ENCODE measurements at regions not wholly inside any gene's neighbourhood (a gene's known extent, or its start where the extent isn't known, plus 50 kb on each side); places are given as distances from the start of the nearest gene placed in this dataset.
"Not testable (repeated sequence)": the region's sequence is repeated elsewhere in the genome, so short reads cannot be mapped to it uniquely, and the experiment has no call there.

GRCh38 chr12:61188801-61189595 lies 1071.2 kb upstream of the USP15 start:
- no peaks in the 10 kb centered on the region for H3K36me3 ChIP-seq (ENCODE audit: control insufficient read depth, insufficient read depth, low read length)
- H3K4me3 ChIP-seq (ENCODE audit: low read depth, low read length) = no peak overlapping the region

GRCh38 chr12:61213646-61214045 lies 1046.6 kb upstream of the USP15 start:
- H3K4me1 ChIP-seq (ENCODE audit: control insufficient read depth, insufficient read depth, low read length) = no peaks in the 10 kb centered on the region
- 96% methylated on average over 3 of the region's 3 CpGs for WGBS (ENCODE audit: insufficient coverage)
- H3K9me3 ChIP-seq (ENCODE audit: control insufficient read depth, insufficient read depth, low read length) = no peaks in the 10 kb centered on the region
- H3K4me3 ChIP-seq (ENCODE audit: low read depth, low read length) = no peak overlapping the region
- no peaks in the 10 kb centered on the region for H3K27me3 ChIP-seq (ENCODE audit: control insufficient read depth, insufficient read depth, low read length)
- DNase-seq (ENCODE audit: low read depth in 4 of 6, low spot score in 6 of 6) = no peak
- no peak overlapping the region for H3K27ac ChIP-seq (ENCODE audit: low read depth, low read length)
- no peaks in the 10 kb centered on the region for H3K36me3 ChIP-seq (ENCODE audit: control insufficient read depth, insufficient read depth, low read length)

More at GRCh38 chr12:61188801-61189595, 1071.2 kb upstream of the USP15 start:
- H3K27me3 ChIP-seq (ENCODE audit: control insufficient read depth, insufficient read depth, low read length) = no peaks in the 10 kb centered on the region
- DNase-seq (ENCODE audit: low read depth in 4 of 6, low spot score in 6 of 6) = peak in 1 of 6 donors; percentile 8
- no peak overlapping the region for H3K27ac ChIP-seq (ENCODE audit: low read depth, low read length)
- WGBS (ENCODE audit: insufficient coverage) = 84% methylated on average over 15 of the region's 18 CpGs
- no peaks in the 10 kb centered on the region for H3K9me3 ChIP-seq (ENCODE audit: control insufficient read depth, insufficient read depth, low read length)
- no peaks in the 10 kb centered on the region for H3K4me1 ChIP-seq (ENCODE audit: control insufficient read depth, insufficient read depth, low read length)

- DNase-seq (ENCODE audit: low read depth in 4 of 6, low spot score in 6 of 6) = no peak
- 100% methylated on average over 2 of the region's 4 CpGs for WGBS (ENCODE audit: insufficient coverage)
- no peaks in the 10 kb centered on the region for H3K4me1 ChIP-seq (ENCODE audit: control insufficient read depth, insufficient read depth, low read length)
- no peaks in the 10 kb centered on the region for H3K27me3 ChIP-seq (ENCODE audit: control insufficient read depth, insufficient read depth, low read length)
- H3K9me3 ChIP-seq (ENCODE audit: control insufficient read depth, insufficient read depth, low read length) = no peaks in the 10 kb centered on the region
- no peak overlapping the region for H3K27ac ChIP-seq (ENCODE audit: low read depth, low read length)
- no peak overlapping the region for H3K4me3 ChIP-seq (ENCODE audit: low read depth, low read length)
- H3K36me3 ChIP-seq (ENCODE audit: control insufficient read depth, insufficient read depth, low read length) = no peaks in the 10 kb centered on the region
Observed at GRCh38 chr12:61220337-61220736, 1039.9 kb upstream of the USP15 start.

- no peaks in the 10 kb centered on the region for H3K27me3 ChIP-seq (ENCODE audit: control insufficient read depth, insufficient read depth, low read length)
- DNase-seq (ENCODE audit: low read depth in 4 of 6, low spot score in 6 of 6) = peak in 1 of 6 donors; percentile 3
- H3K4me1 ChIP-seq (ENCODE audit: control insufficient read depth, insufficient read depth, low read length) = no peaks in the 10 kb centered on the region
- H3K36me3 ChIP-seq (ENCODE audit: control insufficient read depth, insufficient read depth, low read length) = no peaks in the 10 kb centered on the region
- WGBS (ENCODE audit: insufficient coverage) = 100% methylated on average over 1 of the region's 5 CpGs
- H3K27ac ChIP-seq (ENCODE audit: low read depth, low read length) = no peak overlapping the region
- no peaks in the 10 kb centered on the region for H3K9me3 ChIP-seq (ENCODE audit: control insufficient read depth, insufficient read depth, low read length)
- H3K4me3 ChIP-seq (ENCODE audit: low read depth, low read length) = no peak overlapping the region
Observed at GRCh38 chr12:61232040-61232439, 1028.2 kb upstream of the USP15 start.

GRCh38 chr12:61250303-61250702 lies 1009.9 kb upstream of the USP15 start:
- H3K27ac ChIP-seq (ENCODE audit: low read depth, low read length) = no peak overlapping the region
- no CpG with 5 or more reads among the region's 2 CpGs for WGBS (ENCODE audit: insufficient coverage)
- H3K36me3 ChIP-seq (ENCODE audit: control insufficient read depth, insufficient read depth, low read length) = no peaks in the 10 kb centered on the region
- no peaks in the 10 kb centered on the region for H3K4me1 ChIP-seq (ENCODE audit: control insufficient read depth, insufficient read depth, low read length)
- H3K4me3 ChIP-seq (ENCODE audit: low read depth, low read length) = no peak overlapping the region
- no peak for DNase-seq (ENCODE audit: low read depth in 4 of 6, low spot score in 6 of 6)
- no peaks in the 10 kb centered on the region for H3K27me3 ChIP-seq (ENCODE audit: control insufficient read depth, insufficient read depth, low read length)
- peaks cover 5% of the 10 kb centered on the region for H3K9me3 ChIP-seq (ENCODE audit: control insufficient read depth, insufficient read depth, low read length)

GRCh38 chr12:61251076-61251475 lies 1009.1 kb upstream of the USP15 start:
- Histone ChIP-seq H3K9me3 (ENCODE audit: control insufficient read depth, insufficient read depth, low read length) (peaks cover 5% of the 10 kb centered on the region), H3K27ac (ENCODE audit: low read depth, low read length) (no peak overlapping the region), H3K27me3 (ENCODE audit: control insufficient read depth, insufficient read depth, low read length) (no peaks in the 10 kb centered on the region), H3K4me1 (ENCODE audit: control insufficient read depth, insufficient read depth, low read length) (no peaks in the 10 kb centered on the region), H3K4me3 (ENCODE audit: low read depth, low read length) (no peak overlapping the region), H3K36me3 (ENCODE audit: control insufficient read depth, insufficient read depth, low read length) (no peaks in the 10 kb centered on the region)
- WGBS (ENCODE audit: insufficient coverage) = 85% methylated on average over 2 of the region's 3 CpGs
- DNase-seq (ENCODE audit: low read depth in 4 of 6, low spot score in 6 of 6) = no peak

- Histone ChIP-seq H3K9me3 (ENCODE audit: control insufficient read depth, insufficient read depth, low read length) (no peaks in the 10 kb centered on the region), H3K27me3 (ENCODE audit: control insufficient read depth, insufficient read depth, low read length) (no peaks in the 10 kb centered on the region), H3K27ac (ENCODE audit: low read depth, low read length) (no peak overlapping the region), H3K4me3 (ENCODE audit: low read depth, low read length) (no peak overlapping the region), H3K36me3 (ENCODE audit: control insufficient read depth, insufficient read depth, low read length) (no peaks in the 10 kb centered on the region), H3K4me1 (ENCODE audit: control insufficient read depth, insufficient read depth, low read length) (no peaks in the 10 kb centered on the region)
- DNase-seq (ENCODE audit: low read depth in 4 of 6, low spot score in 6 of 6) = no peak
- WGBS (ENCODE audit: insufficient coverage) = 95% methylated on average over 2 of the region's 3 CpGs
Observed at GRCh38 chr12:61254225-61254624, 1006.0 kb upstream of the USP15 start.

GRCh38 chr12:61264294-61264693 lies 995.9 kb upstream of the USP15 start:
- not testable (repeated sequence) for H3K4me3 ChIP-seq (ENCODE audit: low read depth, low read length); H3K36me3 ChIP-seq (ENCODE audit: control insufficient read depth, insufficient read depth, low read length); H3K9me3 ChIP-seq (ENCODE audit: control insufficient read depth, insufficient read depth, low read length); H3K27me3 ChIP-seq (ENCODE audit: control insufficient read depth, insufficient read depth, low read length); DNase-seq (ENCODE audit: low read depth in 4 of 6, low spot score in 6 of 6); H3K27ac ChIP-seq (ENCODE audit: low read depth, low read length); H3K4me1 ChIP-seq (ENCODE audit: control insufficient read depth, insufficient read depth, low read length)

GRCh38 chr12:61267474-61267873 lies 992.7 kb upstream of the USP15 start:
- H3K36me3 ChIP-seq (ENCODE audit: control insufficient read depth, insufficient read depth, low read length) = no peaks in the 10 kb centered on the region
- no peaks in the 10 kb centered on the region for H3K27me3 ChIP-seq (ENCODE audit: control insufficient read depth, insufficient read depth, low read length)
- no peak overlapping the region for H3K4me3 ChIP-seq (ENCODE audit: low read depth, low read length)
- no CpG with 5 or more reads among the region's 1 CpG for WGBS (ENCODE audit: insufficient coverage)
- no peak overlapping the region for H3K27ac ChIP-seq (ENCODE audit: low read depth, low read length)
- DNase-seq (ENCODE audit: low read depth in 4 of 6, low spot score in 6 of 6) = no peak
- no peaks in the 10 kb centered on the region for H3K4me1 ChIP-seq (ENCODE audit: control insufficient read depth, insufficient read depth, low read length)
- H3K9me3 ChIP-seq (ENCODE audit: control insufficient read depth, insufficient read depth, low read length) = peaks cover 4% of the 10 kb centered on the region

GRCh38 chr12:61272441-61272840 lies 987.8 kb upstream of the USP15 start:
- no peaks in the 10 kb centered on the region for H3K4me1 ChIP-seq (ENCODE audit: control insufficient read depth, insufficient read depth, low read length)
- no peak overlapping the region for H3K4me3 ChIP-seq (ENCODE audit: low read depth, low read length)
- no peaks in the 10 kb centered on the region for H3K9me3 ChIP-seq (ENCODE audit: control insufficient read depth, insufficient read depth, low read length)
- no peaks in the 10 kb centered on the region for H3K27me3 ChIP-seq (ENCODE audit: control insufficient read depth, insufficient read depth, low read length)
- DNase-seq (ENCODE audit: low read depth in 4 of 6, low spot score in 6 of 6) = peak in 1 of 6 donors; percentile 35
- H3K36me3 ChIP-seq (ENCODE audit: control insufficient read depth, insufficient read depth, low read length) = no peaks in the 10 kb centered on the region
- H3K27ac ChIP-seq (ENCODE audit: low read depth, low read length) = no peak overlapping the region
